HG03378 (cell line): ENCODE measurements at regions not wholly inside any gene's neighbourhood (a gene's known extent, or its start where the extent isn't known, plus 50 kb on each side); places are given as distances from the start of the nearest gene placed in this dataset.

Source experiments
- ATAC-seq: cut with Tn5 transposase; IDR thresholded peaks from one replicate; pipeline ENCODE4 v1.9.1; 2021; ENCODE audit warnings: mild to moderate bottlenecking, moderate library complexity; ENCODE audit not compliant: unreplicated experiment

DNA sequence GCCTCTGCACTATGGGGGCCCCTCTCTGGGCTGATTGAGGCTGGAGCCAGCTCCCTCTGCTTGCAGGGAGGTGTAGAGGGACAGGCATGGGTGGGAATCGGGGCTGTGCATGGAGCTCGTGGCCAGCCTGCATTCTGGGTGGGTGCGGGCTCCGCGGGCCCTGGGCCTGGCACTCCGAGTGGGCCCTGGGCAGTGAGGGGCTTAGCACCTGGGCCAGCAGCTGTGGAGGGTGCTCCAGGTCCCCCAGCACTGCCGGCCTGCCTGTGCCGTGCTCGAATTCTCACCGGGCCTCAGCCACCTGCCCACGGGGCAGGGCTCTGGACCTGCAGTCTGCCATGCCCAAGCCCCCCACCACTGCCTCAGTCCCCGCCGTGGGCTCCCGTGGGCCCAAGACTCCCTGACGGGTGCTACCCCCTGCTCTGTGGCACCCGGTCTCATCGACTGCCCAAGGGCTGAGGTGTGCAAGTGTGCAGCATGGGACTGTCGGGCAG is 681.2 kb downstream of the PDHA2 start:
- no peak for ATAC-seq

DNA sequence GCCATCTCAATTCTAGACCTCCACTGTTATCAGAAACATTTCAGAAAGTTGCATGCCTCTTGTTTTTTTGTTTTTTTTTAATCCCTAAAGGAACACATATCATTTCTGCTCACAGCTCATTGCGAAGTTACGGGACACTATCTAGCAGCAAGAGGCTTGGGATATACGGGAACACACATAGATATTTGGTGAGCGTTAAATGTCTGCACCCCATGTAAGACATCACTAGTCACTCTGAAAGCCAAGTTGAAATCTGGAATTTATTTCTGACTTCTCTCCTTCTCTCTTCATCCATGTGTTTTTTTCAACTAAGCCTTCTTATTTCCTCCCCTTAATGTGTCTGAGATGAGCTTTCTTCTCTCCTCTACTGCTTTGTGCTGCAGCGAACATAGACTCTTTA is 683.7 kb downstream of the PDHA2 start:
- no peak for ATAC-seq

DNA sequence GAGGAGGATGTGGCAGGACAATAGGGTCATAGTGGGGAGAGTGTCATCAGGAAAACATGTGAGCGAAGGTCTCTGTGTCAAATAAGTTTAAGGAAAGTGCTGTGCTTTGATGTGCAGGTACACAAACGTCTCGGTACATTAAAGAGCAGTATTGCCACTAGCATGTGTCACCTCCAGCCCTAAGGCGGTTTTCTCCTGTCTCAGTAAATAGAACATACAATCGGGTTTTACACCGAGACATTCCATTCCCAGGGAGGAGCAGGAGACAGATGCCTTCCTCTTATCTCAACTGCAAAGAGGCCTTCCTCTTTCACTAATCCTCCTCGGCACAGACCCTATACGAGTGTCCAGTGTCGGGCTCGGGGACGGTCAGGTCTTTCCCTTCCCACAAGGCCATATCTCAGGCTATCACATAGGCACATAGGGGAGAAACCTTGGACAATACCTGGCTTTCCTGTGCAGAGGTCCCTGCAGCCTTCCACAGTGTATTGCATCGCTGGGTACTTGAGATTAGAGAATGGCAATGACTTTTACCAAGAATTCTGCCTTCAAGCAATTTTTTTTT is 684.5 kb downstream of the PDHA2 start:
- no peak for ATAC-seq

DNA sequence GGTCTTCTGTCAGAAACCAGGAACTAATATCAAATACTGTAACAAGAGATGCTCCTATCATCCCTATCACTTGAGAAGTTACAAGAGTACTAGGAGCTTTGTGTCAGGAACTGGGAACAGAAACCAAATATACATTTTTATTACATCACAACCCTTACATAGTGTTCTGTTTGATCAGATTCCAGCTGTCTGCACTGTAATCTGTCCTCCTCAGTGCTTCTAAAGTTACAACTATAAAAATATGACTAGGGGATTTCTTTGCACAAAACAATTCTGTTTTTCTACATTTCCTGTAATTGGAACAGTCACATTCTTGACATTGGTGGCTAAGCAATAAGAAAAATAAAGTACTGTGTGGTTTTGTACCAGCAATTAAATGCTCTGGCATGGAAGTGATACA is 686.0 kb downstream of the PDHA2 start:
- ATAC-seq, result no peak

DNA sequence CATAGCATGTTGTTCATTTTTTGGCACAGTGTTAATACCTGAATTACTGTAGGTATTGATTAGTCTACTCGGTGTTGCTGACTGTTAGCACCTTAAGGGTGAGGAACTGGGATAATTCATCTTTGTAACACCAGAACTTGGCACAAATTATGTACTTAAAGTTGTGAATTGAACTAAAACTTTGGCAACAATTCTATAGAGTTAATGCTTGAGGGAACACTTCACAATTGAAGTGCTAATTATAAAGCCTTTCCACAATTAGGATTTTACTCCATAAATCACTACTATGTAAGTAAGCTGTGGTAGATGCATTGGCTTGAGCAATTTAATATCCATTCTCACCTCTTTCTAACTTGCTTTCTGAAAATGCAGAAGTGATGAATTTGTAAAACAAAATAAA is 686.7 kb downstream of the PDHA2 start:
- no peak for ATAC-seq

DNA sequence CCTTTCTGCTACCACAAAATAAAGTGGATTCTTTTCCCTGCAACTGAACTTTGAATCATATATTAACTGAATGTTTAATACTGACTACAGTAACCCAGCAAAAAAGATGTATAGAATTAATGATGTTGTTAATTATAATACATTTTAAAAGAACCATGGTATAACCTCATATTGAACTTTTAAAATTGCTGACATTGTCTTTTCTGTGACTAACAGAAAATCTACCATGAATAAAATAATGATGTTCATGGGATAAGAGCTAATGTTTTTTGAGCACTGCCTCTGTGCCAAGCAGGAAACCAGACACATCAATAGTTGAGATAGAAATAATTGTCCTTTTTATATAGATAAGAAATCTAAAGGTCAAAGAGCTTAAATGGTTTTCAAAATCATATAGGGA is 691.9 kb downstream of the PDHA2 start:
- no peak for ATAC-seq

DNA sequence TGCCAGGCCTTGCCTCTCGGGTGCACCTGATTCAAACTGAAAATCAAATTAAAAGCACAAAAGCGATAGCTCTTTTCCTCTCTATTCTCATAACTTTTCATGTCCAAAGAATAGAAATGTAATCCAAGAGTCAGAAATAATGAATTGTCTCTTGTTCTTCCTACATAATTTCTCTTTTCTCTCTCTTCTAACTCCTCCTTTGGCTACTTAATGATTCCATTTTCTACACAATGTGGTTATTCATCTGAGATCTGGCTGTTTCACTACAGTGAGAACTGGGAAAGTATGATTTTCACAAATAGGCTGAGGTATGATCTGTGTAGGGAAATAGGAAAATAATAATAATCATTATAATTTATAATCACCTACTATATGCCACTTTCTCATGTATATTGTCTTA is 703.5 kb downstream of the PDHA2 start:
- ATAC-seq, result no peak

DNA sequence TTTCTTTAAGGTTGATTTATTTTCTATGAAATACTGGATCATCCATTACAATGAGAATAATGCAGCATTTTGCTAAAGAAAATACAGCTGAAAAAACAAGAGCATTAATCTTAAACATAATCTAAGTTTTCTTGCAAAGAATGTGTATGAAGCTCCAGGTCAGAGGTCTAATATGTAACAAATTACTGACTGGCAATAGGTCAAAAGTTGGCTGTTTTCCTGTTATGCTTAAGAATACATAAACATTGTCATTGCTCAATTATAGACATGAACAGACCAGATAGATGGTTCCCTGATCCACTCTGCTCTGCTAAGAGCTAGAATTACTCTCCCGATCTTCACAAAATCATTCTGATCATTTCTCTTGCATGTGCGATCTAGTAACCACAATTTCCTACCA is 718.6 kb downstream of the PDHA2 start:
- no peak for ATAC-seq

DNA sequence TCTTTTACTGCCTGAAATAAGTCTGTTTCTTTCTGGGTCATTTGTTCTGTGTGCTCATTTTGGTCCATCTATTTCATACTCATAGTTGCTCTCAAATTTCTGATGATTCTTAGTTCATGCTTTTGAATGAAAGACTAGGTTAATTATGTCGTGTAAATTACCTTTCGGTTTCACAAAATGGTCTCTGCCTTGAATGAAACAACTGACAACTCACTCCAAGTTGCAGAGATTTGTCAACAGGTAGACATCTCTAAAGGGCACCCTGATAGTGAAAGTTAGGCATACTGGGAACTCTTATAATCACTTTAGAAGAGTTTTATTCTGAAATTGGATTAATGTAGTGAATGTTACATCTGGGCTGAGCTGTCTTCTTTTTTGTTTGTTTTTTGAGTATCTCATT is 726.9 kb downstream of the PDHA2 start:
- ATAC-seq, result no peak

DNA sequence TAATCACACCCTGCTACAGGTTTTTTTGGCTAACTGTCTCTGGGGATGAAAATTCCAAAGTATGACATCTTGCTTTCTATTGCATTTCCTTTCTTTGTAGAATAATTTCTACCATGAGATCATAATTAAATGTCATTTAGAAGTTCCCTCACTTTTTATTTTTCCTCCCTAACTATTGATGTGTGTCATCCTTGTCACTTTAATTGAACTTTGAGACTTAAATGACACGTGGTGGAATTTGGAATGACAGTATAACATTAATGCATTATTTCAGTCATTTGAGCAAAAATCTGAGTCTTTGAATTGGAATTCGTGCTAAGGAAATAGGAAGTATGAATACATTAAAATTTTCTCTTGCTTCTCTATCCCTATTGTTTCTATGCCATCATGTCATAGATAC is 745.4 kb downstream of the PDHA2 start:
- no peak for ATAC-seq

DNA sequence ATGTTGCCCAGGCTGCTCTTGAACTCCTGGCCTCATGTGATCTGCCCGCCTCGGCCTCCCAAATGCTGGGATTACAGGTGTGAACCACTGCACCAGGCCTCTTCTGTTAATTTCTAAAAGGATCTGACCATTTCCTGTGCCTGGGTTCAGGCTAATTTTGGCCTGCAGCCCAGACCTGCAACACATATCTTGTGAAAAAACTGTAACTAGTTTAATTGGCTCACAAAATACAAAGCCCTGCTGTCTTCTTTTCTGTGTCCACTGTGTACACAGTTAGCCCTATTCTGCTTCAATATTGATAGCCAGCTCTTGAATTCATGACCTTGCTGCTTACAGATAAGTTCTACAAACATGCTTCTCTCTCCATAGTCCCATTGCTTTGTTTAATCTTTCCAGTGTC is 753.5 kb downstream of the PDHA2 start:
- no peak for ATAC-seq

DNA sequence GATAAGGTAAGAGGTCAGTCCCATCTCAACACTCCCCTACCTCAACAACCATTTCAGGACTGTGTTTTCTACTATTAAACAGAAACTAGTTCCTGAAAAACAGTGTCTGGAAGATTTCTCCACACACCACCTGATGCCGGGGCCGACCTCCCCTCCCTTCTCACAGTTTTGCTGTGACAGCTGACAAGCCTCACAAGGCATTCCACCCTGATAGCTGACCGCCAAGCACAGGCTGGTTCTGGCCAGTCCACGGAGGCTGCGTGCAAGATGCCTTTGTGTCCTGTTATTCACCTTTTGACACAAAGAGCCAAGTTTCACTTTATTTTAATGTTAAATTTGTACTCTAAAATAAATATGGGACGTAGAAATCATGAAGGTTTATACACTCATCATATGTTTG is 758.6 kb downstream of the PDHA2 start:
- ATAC-seq, result no peak

DNA sequence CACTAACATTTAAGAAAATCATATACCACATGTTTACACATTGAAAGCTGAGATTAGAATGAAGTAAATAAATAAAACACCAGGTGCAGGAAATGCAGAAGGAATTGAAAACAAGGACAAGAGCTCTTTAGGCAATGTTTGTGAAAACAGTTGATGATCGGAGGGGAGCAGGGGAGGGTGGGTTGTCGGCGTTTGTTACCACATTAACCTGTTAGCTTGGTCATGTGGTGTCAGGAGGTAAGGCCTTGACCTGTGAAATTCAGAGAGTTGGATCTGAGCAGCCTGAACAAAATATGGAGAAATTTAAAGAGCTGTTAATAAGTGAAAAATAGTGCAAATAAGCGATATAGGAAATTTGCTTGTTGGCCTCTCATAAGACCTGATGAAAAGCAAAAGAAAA is 759.9 kb downstream of the PDHA2 start:
- ATAC-seq, result no peak

DNA sequence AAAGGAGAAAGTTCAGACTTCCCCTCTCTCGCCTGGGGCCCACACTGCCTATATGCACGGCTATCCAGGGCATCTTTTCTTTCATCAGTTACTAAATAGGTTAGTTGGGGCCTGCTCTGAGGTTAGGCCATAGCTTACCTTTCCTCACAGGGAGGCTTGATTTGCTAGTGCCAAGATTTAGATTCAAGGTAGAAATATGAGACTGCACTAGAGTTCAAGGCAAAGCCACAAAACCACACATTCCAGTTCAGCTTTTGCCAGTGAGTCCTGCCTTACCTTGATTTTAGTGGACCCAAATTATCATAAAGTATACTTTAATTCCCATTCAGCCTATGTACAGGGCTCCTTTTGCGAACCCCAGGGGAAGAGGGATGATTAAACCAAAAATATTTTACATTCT is 762.8 kb downstream of the PDHA2 start:
- no peak for ATAC-seq

DNA sequence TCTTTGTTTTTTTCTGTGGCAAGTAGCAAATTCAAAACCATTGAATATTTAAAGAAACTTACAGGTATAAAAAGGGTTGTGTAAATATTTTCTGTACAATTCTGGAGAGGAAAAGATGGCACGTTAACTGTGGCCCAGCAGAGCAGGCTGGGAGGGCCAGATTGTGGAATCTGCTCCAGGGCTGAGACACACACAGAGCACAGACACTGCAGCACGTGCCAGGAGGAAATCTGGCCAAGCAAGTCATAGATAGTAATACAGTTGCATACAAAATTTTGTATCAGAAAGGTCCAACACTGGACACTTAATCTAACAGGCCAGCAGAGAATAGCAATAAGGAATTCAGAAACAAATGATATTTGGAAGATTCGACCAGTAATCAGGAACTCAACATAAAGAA is 763.7 kb downstream of the PDHA2 start:
- ATAC-seq, result no peak

DNA sequence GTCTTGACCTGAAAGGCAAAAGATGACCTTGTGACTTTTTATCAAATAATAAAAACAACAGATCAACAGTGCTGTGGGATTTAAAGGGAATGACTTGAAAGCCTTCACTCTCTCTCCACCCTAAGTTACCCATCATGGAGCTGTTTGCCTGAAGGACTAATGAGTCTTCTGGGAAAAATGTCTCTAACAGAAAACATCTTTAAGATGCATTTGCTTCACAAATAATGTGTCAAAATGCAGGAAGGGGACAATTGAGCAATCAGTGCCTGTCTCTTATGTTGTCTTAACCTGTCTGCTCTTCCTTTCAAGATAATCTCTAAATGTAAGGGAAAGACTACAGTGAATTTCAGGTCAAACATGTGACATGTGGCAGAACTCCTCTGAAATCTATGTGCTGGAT is 766.6 kb downstream of the PDHA2 start:
- ATAC-seq, result no peak

DNA sequence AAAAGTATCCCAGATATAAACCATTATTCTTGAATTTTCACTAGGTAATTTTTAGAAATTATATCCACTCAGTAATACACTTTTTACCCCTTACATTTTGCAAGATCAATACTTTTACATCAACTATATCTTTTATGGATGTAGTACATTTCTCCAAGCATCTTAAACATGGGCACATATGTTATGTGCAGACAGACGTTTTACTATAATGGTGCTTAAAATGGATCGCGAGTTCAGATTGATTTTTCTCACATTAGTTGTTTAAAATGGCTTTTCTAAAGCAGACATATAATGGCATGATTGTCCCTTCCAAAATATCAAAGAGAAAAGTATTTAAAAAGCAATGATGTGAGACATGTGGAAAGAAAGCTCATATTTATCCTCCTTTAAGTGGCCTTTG is 786.1 kb downstream of the PDHA2 start:
- ATAC-seq, result no peak

DNA sequence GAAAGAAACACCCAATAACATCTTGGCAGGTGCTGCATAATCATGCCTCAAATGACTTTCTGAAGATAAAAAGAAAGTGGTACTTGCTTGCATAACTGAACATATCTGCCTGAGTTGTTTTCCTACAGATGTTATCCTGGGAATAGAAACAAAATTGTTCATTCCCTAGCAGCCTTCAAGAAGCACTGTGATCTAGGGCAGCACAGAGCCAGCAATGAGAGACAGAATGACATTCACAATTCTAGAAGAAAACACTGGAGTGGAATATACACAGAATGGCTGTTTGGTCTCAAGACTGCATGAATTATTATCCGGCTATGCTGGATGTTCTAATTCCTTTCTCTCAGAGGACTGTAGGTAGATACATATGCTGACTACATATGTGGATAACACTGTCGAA is 790.9 kb downstream of the PDHA2 start:
- ATAC-seq, result no peak

DNA sequence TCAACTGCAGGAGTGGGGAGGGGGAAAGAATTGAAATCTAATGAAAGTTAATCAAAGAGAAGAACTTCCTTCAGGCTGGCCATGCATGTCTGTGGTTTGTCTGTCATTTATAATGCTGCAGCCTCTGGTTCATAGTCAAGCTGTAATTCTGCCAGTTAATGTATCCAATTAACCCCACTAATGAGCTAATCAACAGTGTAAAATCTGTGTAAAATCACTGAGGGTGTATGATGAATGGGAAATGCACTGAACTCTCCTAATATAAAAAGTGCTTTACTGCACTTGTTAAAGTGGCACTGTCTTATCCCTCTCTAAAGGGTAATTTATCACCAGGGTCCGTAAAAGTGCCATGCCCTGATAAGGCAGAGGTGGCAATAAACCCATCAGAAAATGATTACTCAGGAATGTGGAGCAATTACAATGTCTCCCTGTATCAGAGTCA is 798.1 kb downstream of the PDHA2 start:
- no peak for ATAC-seq

DNA sequence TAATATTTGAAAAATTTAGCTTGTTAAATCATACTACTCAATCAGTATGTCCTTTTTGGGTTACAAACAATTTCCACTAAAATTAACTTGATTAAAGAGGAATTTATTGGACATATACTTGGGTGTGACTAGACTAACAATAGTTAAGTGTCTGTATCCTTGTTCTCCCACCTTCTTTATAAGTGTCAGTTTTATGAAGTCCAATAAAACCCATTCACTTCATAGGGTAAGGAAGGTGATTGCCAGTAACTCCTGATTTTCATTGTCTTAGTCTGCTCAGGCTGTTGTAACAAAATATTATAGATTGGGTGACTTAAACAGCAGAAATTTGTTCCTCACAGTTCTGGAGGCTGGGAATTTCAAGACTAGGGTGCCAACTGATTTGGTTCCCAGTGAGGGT is 800.0 kb downstream of the PDHA2 start:
- no peak for ATAC-seq

DNA sequence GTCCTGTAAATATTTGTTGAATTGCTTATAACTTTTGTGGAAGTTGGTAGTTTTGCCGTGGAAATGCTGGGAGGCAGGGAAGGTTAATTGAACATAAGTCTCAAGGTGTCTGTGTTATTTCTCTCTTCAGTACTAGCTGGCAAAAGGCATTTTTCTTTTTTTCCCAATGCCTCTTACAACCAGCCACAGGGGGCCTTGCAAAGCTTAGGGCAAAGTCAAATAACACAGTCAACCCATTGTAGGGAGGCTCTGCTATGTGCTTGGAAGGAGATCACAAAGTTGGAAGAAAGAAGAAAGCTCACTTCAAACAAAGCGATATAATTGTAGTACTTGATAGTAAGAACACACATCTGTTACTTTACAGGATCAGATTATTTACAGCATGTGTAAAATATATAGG is 802.6 kb downstream of the PDHA2 start:
- ATAC-seq, result no peak

DNA sequence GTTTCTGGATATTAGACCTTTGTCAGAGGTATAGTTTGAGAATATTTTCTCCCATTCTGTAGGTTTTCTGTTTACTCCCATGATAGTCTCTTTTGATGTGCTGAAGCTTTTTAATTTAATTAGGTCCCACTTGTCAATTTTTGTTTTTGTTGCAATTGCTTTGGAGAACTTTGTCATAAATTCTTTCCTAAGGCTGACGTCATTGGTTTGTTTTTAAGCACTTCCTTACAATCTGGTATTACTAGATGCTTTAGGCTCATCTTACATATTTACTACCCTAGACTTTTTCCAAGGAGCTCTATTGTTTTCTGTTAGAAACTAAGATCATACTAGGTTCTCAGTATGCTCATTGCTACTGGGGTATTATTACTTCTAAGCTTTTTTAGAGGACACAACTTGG is 806.3 kb downstream of the PDHA2 start:
- no peak for ATAC-seq

DNA sequence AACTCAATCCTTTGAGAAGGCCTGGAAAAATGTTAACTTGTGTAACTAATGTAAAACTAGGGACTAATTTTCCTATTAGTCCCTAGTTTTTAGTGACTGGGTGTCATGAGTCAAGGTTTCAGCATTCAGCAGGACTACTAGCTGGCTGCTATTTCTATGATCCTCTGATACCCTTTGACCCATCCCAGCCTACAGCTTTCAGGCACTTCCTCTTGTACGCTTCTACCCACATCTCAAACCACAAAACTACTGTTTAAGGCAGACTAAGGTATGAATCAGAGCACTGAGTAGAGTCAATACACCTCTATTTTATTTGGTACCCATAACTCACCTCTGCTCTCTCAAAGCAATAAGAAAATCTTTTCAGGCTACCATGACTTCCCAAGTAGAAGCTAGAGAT is 809.6 kb downstream of the PDHA2 start:
- no peak for ATAC-seq

DNA sequence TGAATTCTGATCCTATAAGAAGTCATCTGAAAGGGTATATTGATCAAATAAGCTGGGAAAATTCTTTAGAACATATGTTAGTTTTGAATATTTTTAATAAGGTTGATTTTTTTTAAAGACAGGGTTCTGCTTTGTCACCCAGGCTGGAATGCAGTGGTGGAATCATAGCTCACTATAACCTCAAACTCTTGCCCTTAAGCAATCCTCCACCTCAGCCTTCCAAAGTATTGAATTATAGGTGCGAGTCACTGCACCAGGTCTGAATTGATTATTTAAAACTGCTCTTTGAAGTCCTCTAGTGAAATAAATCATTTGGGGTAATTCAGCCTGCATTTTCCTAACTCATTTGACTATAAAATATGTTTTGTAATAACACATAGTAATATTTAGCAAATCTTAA is 812.3 kb downstream of the PDHA2 start:
- ATAC-seq, result no peak
